Adrenal gland (tissue), 9 donors: ENCODE measurements at regions not wholly inside any gene's neighbourhood (a gene's known extent, or its start where the extent isn't known, plus 50 kb on each side); places are given as distances from the start of the nearest gene placed in this dataset.

Experiments used
- DNase-seq, 7 donors: peaks; one replicate each; pipeline ENCODE4 v3.0.0-alpha.2; 2019 to 2020
- H3K27ac ChIP-seq, 5 donors: fragments of 200-600 bp; sonication (generic) in 4 of 5; 1 replicate in 3 of 5; 2 replicates in 2 of 5; pipeline versions ENCODE4 v1.5.1 to v1.8.0; 2016 to 2020; ENCODE audit warnings: mild to moderate bottlenecking in 1 of 5
- H3K27me3 ChIP-seq: fragments of 200-600 bp; 2 replicates; pipeline ENCODE4 v1.8.0; 2021
- H3K36me3 ChIP-seq, 2 donors: fragments of 200-600 bp; replicated peaks in 1 of 2; 1 replicate in 1 of 2; 2 replicates in 1 of 2; pipeline versions ENCODE4 v1.5.1 to v1.8.0; 2018 to 2022
- H3K4me1 ChIP-seq, 2 donors: fragments of 200-600 bp; replicated peaks in 1 of 2; 1 replicate in 1 of 2; 2 replicates in 1 of 2; pipeline versions ENCODE4 v1.5.1 to v1.8.0; 2018 to 2021
- H3K4me3 ChIP-seq, 4 donors: fragments of 200-600 bp; sonication (generic) in 3 of 4; one replicate each; pipeline ENCODE4 v1.5.1; 2016 to 2018
- H3K9me3 ChIP-seq, 3 donors: fragments of 200-600 bp; sonication (generic) in 1 of 3; replicated peaks in 1 of 3; 1 replicate in 2 of 3; 2 replicates in 1 of 3; pipeline versions ENCODE4 v1.5.1 to v1.8.0; 2016 to 2021
- CTCF ChIP-seq, 6 experiments: fragments of 450-650 bp in 4 of 6; fragments of 200-600 bp in 2 of 6; sonication (generic) in 1 of 6; IDR thresholded peaks; 1 replicate in 5 of 6; 2 replicates in 1 of 6; pipeline versions ENCODE4 v1.5.1 to v1.8.0; 2016 to 2021; ENCODE audit warnings: antibody characterized with exemption in 6 of 6, mild to moderate bottlenecking in 2 of 6, moderate library complexity in 1 of 6
- POLR2A ChIP-seq, 2 donors: fragments of 450-650 bp; IDR thresholded peaks; one replicate each; pipeline ENCODE4 v1.6.1; 2017; ENCODE audit warnings: antibody characterized with exemption in 2 of 2, mild to moderate bottlenecking in 2 of 2, moderate library complexity in 1 of 2
- WGBS, 4 donors: extraction: QIAGEN DNeasy Blood & Tissue Kit in 2 of 4; methylation state at CpG; one replicate each; pipeline versions ENCODE4 v1.1.5 to v1.1.7; 2013 to 2017; 5-methylcytosine and 5-hydroxymethylcytosine counted together
- intact Hi-C, 2 donors: fragments of 100-400 bp; cut with DNase I; formaldehyde crosslinking; loops; one replicate each; pipeline versions ENCODE4 v1.14.1 to v1.15.0; 2022 to 2023
- donor health status: healthy with polysubstance abuse.
- donor health status: Bipolar disorder and iron deficiency.
- donor health status: DM: yes; HTN: yes; CAD: no.
- donor health status: DM: no; HTN: no; CAD: no.
- donor health status: DM: no; HTN: no; CAD: no.

DNA sequence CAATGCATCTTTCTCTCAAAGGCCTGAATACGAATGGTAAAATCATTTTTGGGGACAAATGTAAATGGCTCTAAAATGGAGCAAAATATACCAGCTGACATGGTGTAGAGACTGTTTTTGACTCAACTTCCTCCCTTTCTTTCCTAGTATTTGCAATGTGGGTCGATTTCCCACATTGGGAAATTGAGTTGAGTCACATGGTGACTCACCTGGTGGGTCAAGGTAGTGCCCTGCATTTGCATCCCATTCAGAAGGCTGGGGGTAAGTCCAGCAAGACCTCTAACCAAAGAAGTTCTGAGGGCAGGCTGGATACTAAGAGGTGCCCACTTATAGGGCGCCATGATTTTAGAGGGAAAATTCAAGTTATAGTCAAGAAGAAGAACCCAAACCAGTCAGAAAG is 179.6 kb upstream of the MPDZ start:
- no peaks in the 10 kb centered on the region for H3K9me3 ChIP-seq
- WGBS, 4 donors, result 44 to 61% (median 54%) methylated on average over 3 of the region's 3 CpGs
- intact Hi-C loops, result no loop called here

DNA sequence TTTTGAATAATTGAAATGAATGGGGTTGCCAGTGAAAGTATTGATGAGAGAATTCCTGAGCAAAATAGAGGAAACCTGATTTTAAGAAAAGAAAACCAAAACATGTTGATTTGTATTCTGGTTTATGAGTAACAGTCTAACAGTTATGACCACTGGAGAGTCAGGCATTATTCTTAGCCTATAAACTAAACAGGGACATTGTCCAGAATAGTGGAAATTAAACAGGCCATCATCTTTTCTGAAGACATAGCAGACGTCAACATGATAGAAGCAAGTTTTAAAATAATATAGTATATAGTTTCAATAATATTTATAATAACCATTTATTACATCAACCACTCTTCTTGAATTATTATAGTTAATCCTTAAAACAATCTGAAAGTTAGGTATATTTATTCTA is 178.3 kb upstream of the MPDZ start:
- Histone ChIP-seq H3K4me3 (no peak overlapping the region), H3K36me3 (no peaks in the 10 kb centered on the region), H3K4me1 (no peaks in the 10 kb centered on the region), H3K27me3 (no peaks in the 10 kb centered on the region), H3K9me3 (no peaks in the 10 kb centered on the region), H3K27ac (no peak overlapping the region)
- WGBS, 4 donors, result 76 to 90% (median 86%) methylated on average over 1 of the region's 1 CpG
- TF ChIP-seq CTCF (IDR thresholded peaks at IDR 0.05) (no peak), POLR2A (IDR thresholded peaks at IDR 0.05) (no peak)
- DNase-seq, result no peak
- intact Hi-C loops, result no loop called here

More for the DNA sequence above, 179.6 kb upstream of the MPDZ start:
- H3K4me3 ChIP-seq, result no peak overlapping the region
- H3K36me3 ChIP-seq, result no peaks in the 10 kb centered on the region
- DNase-seq, result no peak
- no peaks in the 10 kb centered on the region for H3K27me3 ChIP-seq
- H3K4me1 ChIP-seq, result no peaks in the 10 kb centered on the region
- TF ChIP-seq POLR2A (IDR thresholded peaks at IDR 0.05) (no peak), CTCF (IDR thresholded peaks at IDR 0.05) (no peak)
- H3K27ac ChIP-seq, result no peak overlapping the region

GRCh38 chr9:13450723-13451122 is 171.2 kb upstream of the MPDZ start:
- intact Hi-C loops, result no loop called here
- H3K4me1 ChIP-seq, result no peaks in the 10 kb centered on the region
- DNase-seq, result no peak
- H3K9me3 ChIP-seq, result no peaks in the 10 kb centered on the region
- H3K36me3 ChIP-seq, result no peaks in the 10 kb centered on the region
- no peaks in the 10 kb centered on the region for H3K27me3 ChIP-seq
- TF ChIP-seq POLR2A (IDR thresholded peaks at IDR 0.05) (no peak), CTCF (IDR thresholded peaks at IDR 0.05) (no peak)
- H3K27ac ChIP-seq, result no peak overlapping the region
- H3K4me3 ChIP-seq, result no peak overlapping the region
- WGBS, 4 donors, result 68 to 76% (median 72%) methylated on average over 3 of the region's 3 CpGs

GRCh38 chr9:13448482-13448881 is 169.0 kb upstream of the MPDZ start:
- DNase-seq, result no peak
- Histone ChIP-seq H3K27me3 (no peaks in the 10 kb centered on the region), H3K4me3 (no peak overlapping the region), H3K4me1 (no peaks in the 10 kb centered on the region), H3K27ac (no peak overlapping the region), H3K9me3 (no peaks in the 10 kb centered on the region), H3K36me3 (no peaks in the 10 kb centered on the region)
- intact Hi-C loops, result no loop called here
- TF ChIP-seq CTCF (IDR thresholded peaks at IDR 0.05), result no peak
- no peak for TF ChIP-seq POLR2A (IDR thresholded peaks at IDR 0.05)
- 82 to 89% (median 88%) methylated on average over 2 of the region's 2 CpGs for WGBS, 4 donors
